Neural crest cell (in vitro differentiated cells): ENCODE measurements at regions not wholly inside any gene's neighbourhood (a gene's known extent, or its start where the extent isn't known, plus 50 kb on each side); places are given as distances from the start of the nearest gene placed in this dataset.

ENCODE experiments used
- DNase-seq: peaks from one replicate; pipeline ENCODE4 v3.0.0; 2021; ENCODE audit warnings: low read depth, mixed read lengths, low spot score
- H3K27ac Mint-ChIP-seq: one replicate; pipeline ENCODE4 v1.8.0; 2021; ENCODE audit warnings: mild to moderate bottlenecking, mixed read lengths; ENCODE audit not compliant: unreplicated experiment
- H3K27me3 Mint-ChIP-seq: 2 replicates; pipeline ENCODE4 v1.8.0; 2021; ENCODE audit warnings: low read depth, mild to moderate bottlenecking, mixed read lengths
- H3K36me3 Mint-ChIP-seq: 2 replicates; pipeline ENCODE4 v1.8.0; 2021; ENCODE audit warnings: low read depth, mild to moderate bottlenecking, mixed read lengths
- H3K4me1 Mint-ChIP-seq: 2 replicates; pipeline ENCODE4 v1.8.0; 2021; ENCODE audit warnings: mixed read lengths
- H3K4me3 Mint-ChIP-seq: one replicate; pipeline ENCODE4 v1.8.0; 2021; ENCODE audit warnings: mild to moderate bottlenecking, mixed read lengths
- H3K9me3 Mint-ChIP-seq: 2 replicates; pipeline ENCODE4 v1.8.0; 2021; ENCODE audit warnings: mixed read lengths
- CTCF ChIP-seq: fragments of 200-600 bp; sonication (generic); conservative IDR thresholded peaks from 2 replicates; pipeline ENCODE4 v1.5.0; 2021; ENCODE audit warnings: antibody characterized with exemption, mild to moderate bottlenecking

GRCh38 chr5:124090115-124090514, 578.1 kb downstream of the CSNK1G3 start:
- Mint-ChIP-seq H3K4me1 (peaks cover 36% of the 10 kb centered on the region), H3K4me3 (no peak overlapping the region), H3K27ac (no peak overlapping the region), H3K36me3 (peaks cover 11% of the 10 kb centered on the region), H3K9me3 (peaks cover 12% of the 10 kb centered on the region), H3K27me3 (no peaks in the 10 kb centered on the region)
- no peak for TF ChIP-seq CTCF
- DNase-seq, result no peak

- Mint-ChIP-seq H3K27ac (no peak overlapping the region), H3K9me3 (peaks cover 6% of the 10 kb centered on the region), H3K36me3 (peaks cover 5% of the 10 kb centered on the region), H3K4me3 (no peak overlapping the region), H3K4me1 (peaks cover 36% of the 10 kb centered on the region), H3K27me3 (no peaks in the 10 kb centered on the region)
- TF ChIP-seq CTCF, result no peak
- DNase-seq, result no peak
Measured at GRCh38 chr5:124089578-124089977, 577.6 kb downstream of the CSNK1G3 start.

- peak overlapping the region; percentile 80 for H3K27ac Mint-ChIP-seq
- H3K36me3 Mint-ChIP-seq, result peaks cover 5% of the 10 kb centered on the region
- H3K4me3 Mint-ChIP-seq, result peak overlapping the region; percentile 13
- no peak for DNase-seq
- no peaks in the 10 kb centered on the region for H3K27me3 Mint-ChIP-seq
- no peak for TF ChIP-seq CTCF
- peaks cover 36% of the 10 kb centered on the region for H3K4me1 Mint-ChIP-seq
- peaks cover 9% of the 10 kb centered on the region for H3K9me3 Mint-ChIP-seq
Measured at GRCh38 chr5:124088289-124089032, 576.5 kb downstream of the CSNK1G3 start.

GRCh38 chr5:124087752-124088151, 575.8 kb downstream of the CSNK1G3 start:
- Mint-ChIP-seq H3K36me3 (peaks cover 5% of the 10 kb centered on the region), H3K27me3 (no peaks in the 10 kb centered on the region), H3K4me1 (peaks cover 36% of the 10 kb centered on the region), H3K9me3 (peaks cover 6% of the 10 kb centered on the region), H3K27ac (no peak overlapping the region), H3K4me3 (no peak overlapping the region)
- no peak for TF ChIP-seq CTCF
- DNase-seq, result no peak

GRCh38 chr5:124080256-124080655, 568.3 kb downstream of the CSNK1G3 start:
- H3K27ac Mint-ChIP-seq, result no peak overlapping the region
- no peak overlapping the region for H3K4me3 Mint-ChIP-seq
- H3K36me3 Mint-ChIP-seq, result peaks cover 9% of the 10 kb centered on the region
- H3K27me3 Mint-ChIP-seq, result no peaks in the 10 kb centered on the region
- TF ChIP-seq CTCF, result no peak
- no peaks in the 10 kb centered on the region for H3K4me1 Mint-ChIP-seq
- DNase-seq, result no peak
- H3K9me3 Mint-ChIP-seq, result peaks cover 9% of the 10 kb centered on the region
